ENCODE measurements at regions not wholly inside any gene's neighbourhood (a gene's known extent, or its start where the extent isn't known, plus 50 kb on each side); places are given as distances from the start of the nearest gene placed in this dataset.

GRCh38 chr3:168889666-168890065 lies 773.8 kb downstream of the MECOM start:
- TF ChIP-seq POLR2AphosphoS5 (IDR thresholded peaks at IDR 0.05; ENCODE audit: low read depth) (no peak), GABPA (IDR thresholded peaks at IDR 0.05; ENCODE audit: low read depth) (no peak), CTCF (IDR thresholded peaks at IDR 0.05; ENCODE audit: insufficient read depth, low read length) (no peak), REST (IDR thresholded peaks at IDR 0.05; ENCODE audit: insufficient replicate concordance, low read depth) (no peak), SPI1 (IDR thresholded peaks at IDR 0.05; ENCODE audit: borderline replicate concordance, low read depth) (no peak)
- no peaks in the 10 kb centered on the region for H3K27me3 ChIP-seq (ENCODE audit: insufficient read depth, poor library complexity, severe bottlenecking)
- no peak for DNase-seq (ENCODE audit: low read depth in 1 of 2, low spot score in 1 of 2)
- no peak overlapping the region for H3K27ac ChIP-seq (replicated peaks)
- H3K4me3 ChIP-seq (replicated peaks; ENCODE audit: insufficient read depth, low read length): no peak overlapping the region

- Histone ChIP-seq H3K27me3 (ENCODE audit: insufficient read depth, poor library complexity, severe bottlenecking) (no peaks in the 10 kb centered on the region), H3K27ac (replicated peaks) (no peak overlapping the region), H3K4me3 (replicated peaks; ENCODE audit: insufficient read depth, low read length) (no peak overlapping the region)
- no peak for TF ChIP-seq SPI1 (IDR thresholded peaks at IDR 0.05; ENCODE audit: borderline replicate concordance, low read depth)
- TF ChIP-seq CTCF (IDR thresholded peaks at IDR 0.05; ENCODE audit: insufficient read depth, low read length): no peak
- TF ChIP-seq POLR2AphosphoS5 (IDR thresholded peaks at IDR 0.05; ENCODE audit: low read depth): no peak
- TF ChIP-seq GABPA (IDR thresholded peaks at IDR 0.05; ENCODE audit: low read depth): no peak
- no peak for TF ChIP-seq REST (IDR thresholded peaks at IDR 0.05; ENCODE audit: insufficient replicate concordance, low read depth)
- no peak for DNase-seq (ENCODE audit: low read depth in 1 of 2, low spot score in 1 of 2)
These were observed 774.7 kb downstream of the MECOM start for GRCh38 chr3:168888781-168889180.

GRCh38 chr3:168885028-168885427 lies 778.5 kb downstream of the MECOM start:
- no peak for DNase-seq (ENCODE audit: low read depth in 1 of 2, low spot score in 1 of 2)
- H3K4me3 ChIP-seq (replicated peaks; ENCODE audit: insufficient read depth, low read length): no peak overlapping the region
- H3K27me3 ChIP-seq (ENCODE audit: insufficient read depth, poor library complexity, severe bottlenecking): no peaks in the 10 kb centered on the region
- H3K27ac ChIP-seq (replicated peaks): no peak overlapping the region
- TF ChIP-seq REST (IDR thresholded peaks at IDR 0.05; ENCODE audit: insufficient replicate concordance, low read depth) (no peak), POLR2AphosphoS5 (IDR thresholded peaks at IDR 0.05; ENCODE audit: low read depth) (no peak), GABPA (IDR thresholded peaks at IDR 0.05; ENCODE audit: low read depth) (no peak), CTCF (IDR thresholded peaks at IDR 0.05; ENCODE audit: insufficient read depth, low read length) (no peak), SPI1 (IDR thresholded peaks at IDR 0.05; ENCODE audit: borderline replicate concordance, low read depth) (no peak)

All from HL-60 (cell line).